ENCODE measurements at regions not wholly inside any gene's neighbourhood (a gene's known extent, or its start where the extent isn't known, plus 50 kb on each side); places are given as distances from the start of the nearest gene placed in this dataset.

DNA sequence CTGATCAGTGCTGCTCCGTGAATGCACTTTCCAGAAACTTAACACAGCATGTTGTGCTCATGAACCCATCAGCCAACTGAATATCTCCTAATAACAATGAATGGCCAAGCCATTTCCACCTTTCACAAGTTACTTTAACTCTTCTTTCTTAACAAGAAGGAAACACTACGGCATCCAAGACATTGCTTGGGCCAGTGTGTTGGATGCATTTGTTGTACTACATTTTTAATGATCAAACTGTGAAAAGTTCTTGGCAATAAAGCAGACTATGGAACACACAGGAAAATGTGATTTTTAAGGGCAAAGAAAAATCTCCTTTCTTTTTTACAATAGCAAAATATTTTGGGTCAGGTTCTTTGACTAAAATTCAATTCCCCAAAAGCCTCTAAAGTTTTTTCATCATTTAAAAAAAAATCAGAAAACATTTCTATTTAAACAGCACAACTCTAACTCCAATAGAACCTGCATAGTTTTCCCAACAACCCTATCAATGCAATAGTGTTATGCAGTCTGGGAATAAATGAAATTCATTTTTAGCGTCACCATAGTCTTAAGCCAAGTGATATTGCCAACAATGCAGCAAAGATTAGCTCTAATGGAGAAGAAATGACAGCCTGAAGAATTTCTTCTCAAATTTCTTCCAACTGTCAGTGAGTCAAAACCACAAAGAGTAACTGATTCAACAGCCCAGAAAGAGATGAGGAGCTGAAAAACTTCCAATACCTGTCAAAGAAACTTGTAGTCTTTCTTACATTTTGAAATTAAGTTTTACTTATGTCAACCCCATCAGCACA lies 50.7 kb upstream of the PTPRR start:
- H3K27ac ChIP-seq (ENCODE audit: low read depth in 1 of 2, low read length in 1 of 2) = no peak overlapping the region
- no peaks in the 10 kb centered on the region for H3K27me3 ChIP-seq (ENCODE audit: control insufficient read depth in 2 of 2, insufficient read depth in 1 of 2, low read length in 1 of 2)
- no peaks in the 10 kb centered on the region for H3K36me3 ChIP-seq (ENCODE audit: control insufficient read depth in 2 of 2, insufficient read depth in 2 of 2, low read length in 1 of 2)
- H3K9me3 ChIP-seq (ENCODE audit: control insufficient read depth in 2 of 2, insufficient read depth in 1 of 2, low read length in 1 of 2) = no peaks in the 10 kb centered on the region
- peak in 1 of 9 donors; percentile 4 for DNase-seq (ENCODE audit: low read depth in 6 of 9, low spot score in 9 of 9)
- H3K4me1 ChIP-seq (ENCODE audit: control insufficient read depth in 2 of 2, insufficient read depth in 2 of 2, low read length in 2 of 2) = no peaks in the 10 kb centered on the region
- WGBS = 93% methylated on average over 3 of the region's 3 CpGs
- H3K4me3 ChIP-seq (ENCODE audit: low read length in 2 of 2) = no peak overlapping the region
